Middle frontal gyrus (tissue), 1 donor: ENCODE measurements at regions not wholly inside any gene's neighbourhood (a gene's known extent, or its start where the extent isn't known, plus 50 kb on each side); places are given as distances from the start of the nearest gene placed in this dataset.
"Not testable (repeated sequence)": the region's sequence is repeated elsewhere in the genome, so short reads cannot be mapped to it uniquely, and the experiment has no call there.

Source experiments
- DNase-seq: peaks from one replicate; pipeline ENCODE4 v3.0.0-alpha.2; 2015; ENCODE audit warnings: low spot score; ENCODE audit errors: extremely low spot score

DNA sequence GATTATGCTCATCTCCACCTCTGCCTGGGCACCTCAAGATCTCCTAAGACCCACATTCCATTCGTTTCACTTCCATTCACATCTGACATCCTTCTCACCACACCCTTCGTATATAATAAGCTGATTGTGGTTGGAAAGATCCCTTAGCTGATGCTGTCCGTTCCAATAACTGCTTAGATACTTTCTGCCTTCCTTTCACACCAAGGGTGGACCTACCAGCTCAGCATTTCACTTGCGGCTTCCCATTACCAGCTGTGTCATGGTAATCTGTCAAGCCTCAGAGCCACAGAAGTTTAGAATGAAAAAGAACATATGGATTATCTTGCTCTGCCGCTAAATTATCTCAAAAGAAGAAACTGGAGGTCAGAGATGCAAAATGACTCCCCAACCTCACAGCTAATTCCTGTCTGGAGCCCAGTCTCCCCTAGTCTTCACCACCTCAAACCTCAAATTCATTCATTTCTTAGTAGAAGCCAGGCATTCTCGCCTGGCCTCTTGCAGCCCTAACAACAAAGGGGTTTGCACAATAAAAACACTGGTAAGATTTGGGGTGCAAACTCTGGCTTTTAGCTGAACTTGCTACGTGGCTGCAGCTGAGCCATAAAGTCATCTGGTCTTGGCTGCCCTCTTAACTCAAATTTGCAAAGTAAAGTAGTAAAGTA is 182.8 kb upstream of the HS3ST3A1 start:
- DNase-seq: no peak

DNA sequence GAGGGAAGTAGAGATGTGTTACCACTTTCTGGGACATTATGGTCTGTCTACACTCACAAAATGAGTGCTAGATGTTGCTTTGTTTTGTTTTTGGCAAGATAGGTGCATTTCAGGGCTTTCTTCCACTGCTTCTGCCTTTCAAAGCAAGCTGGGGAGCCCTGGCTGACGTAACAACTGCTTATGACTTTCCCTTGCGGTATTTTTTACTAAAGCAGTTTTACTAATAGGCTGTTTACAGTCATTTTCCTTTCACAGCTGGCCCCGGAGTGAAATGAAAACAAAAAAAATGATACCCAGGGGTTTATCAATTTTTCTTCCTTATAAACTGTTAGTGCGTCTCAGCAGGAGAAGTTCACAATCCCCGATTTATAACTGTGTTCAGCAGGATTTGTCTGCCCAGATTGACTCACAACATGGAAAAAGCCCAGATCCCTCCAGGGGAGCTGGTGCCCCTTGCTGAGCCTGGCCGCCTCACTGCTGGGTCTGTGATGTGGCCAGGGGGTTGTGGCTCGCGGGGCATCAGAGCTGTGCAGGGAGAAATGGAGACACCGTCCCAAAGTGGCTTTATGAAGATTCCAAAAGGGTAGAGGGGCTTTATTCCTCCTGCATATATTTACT is 184.4 kb upstream of the HS3ST3A1 start:
- no peak for DNase-seq

DNA sequence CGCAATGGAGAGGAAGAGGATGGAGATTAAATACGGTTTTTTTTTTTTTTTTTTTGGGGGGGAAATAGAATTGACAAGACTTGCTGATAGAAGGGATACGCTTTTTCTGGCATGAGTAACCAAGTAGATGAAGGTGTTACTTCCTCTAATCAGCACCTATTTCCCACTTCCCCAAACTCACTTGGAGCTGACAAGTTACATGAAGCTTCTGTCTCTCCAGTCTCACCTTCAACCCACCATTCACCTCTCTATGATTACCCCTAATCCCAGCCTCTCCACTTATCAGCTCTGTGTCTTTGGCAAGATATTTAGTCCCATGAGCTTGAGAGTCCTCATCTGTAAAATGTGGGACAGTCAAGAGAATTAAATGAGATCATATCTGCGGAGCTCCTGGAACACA is 185.9 kb upstream of the HS3ST3A1 start:
- no peak for DNase-seq

DNA sequence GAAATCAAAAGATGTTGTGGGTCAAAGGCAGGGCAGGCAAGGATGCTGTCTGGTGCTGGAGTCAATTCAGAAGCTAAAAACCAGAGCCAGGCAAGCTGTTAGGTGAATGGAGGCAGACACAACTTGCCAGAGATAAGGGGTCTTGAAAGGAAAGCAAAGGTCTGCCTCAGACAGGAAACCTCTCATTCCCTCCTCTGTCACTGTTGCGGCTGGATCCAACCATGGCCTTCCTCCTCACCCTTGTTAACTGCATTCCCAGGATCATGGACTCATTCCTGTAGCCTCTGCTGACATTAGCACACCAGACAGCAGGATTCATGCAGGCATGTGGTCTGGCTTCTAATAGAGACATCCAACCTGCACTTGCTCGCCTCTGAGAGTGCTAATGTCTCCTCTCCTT is 186.7 kb upstream of the HS3ST3A1 start:
- DNase-seq: no peak

DNA sequence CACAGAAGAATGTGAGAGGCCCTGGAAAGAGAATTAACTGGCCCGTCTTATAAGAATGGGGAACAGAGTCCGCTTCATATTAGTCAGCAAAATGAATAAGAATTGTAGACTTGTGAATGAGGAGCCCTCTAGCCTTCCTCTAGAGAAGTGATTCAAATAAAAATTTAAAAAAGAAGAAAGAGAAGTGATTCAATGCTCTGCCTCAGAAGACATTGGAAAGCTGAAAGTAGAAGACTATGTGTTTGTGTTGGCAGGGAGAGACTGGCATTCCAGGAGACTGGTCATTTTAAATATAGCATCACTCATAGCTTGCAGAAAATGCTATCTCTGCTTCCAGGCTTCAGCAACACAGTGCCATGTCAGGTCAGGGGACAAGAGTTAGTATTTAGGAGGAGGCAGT is 190.6 kb upstream of the HS3ST3A1 start:
- no peak for DNase-seq

DNA sequence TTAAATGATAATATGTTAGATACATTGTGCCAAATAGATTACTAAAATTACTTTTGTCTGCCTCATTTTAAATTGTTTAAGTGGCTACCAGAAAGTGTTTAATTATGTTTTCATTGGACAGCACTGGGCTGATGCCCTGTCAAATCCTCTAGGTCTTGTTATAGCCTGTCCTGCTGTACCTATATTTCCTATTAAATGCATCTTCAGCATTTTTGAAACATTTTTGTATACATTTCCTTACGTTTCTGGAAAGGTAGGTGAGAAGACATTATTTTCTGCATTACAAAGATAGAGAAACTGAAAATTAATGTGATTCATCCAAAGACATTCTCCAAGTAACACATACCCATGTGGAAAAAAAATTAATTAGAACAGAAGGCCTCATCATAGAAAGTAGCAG is 192.2 kb upstream of the HS3ST3A1 start:
- no peak for DNase-seq

DNA sequence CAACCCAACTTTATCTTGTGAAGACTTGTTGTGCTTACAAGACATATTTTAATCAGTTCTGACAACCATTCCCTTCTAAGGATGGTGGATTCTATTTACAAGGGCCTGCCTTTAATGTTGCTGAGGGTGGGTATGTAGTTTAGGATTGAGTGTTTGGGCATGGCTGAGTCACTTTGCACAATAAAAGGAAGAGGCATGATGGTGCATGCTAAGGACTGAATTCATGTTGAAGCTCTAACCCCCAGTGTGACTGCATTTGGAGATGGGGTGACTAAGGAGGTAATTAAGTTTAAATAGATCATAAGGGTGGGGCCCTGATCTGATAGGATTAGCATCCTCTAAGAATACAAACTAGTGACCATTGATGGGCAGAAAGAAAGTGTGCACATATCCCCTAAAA is 196.1 kb upstream of the HS3ST3A1 start:
- no peak for DNase-seq

DNA sequence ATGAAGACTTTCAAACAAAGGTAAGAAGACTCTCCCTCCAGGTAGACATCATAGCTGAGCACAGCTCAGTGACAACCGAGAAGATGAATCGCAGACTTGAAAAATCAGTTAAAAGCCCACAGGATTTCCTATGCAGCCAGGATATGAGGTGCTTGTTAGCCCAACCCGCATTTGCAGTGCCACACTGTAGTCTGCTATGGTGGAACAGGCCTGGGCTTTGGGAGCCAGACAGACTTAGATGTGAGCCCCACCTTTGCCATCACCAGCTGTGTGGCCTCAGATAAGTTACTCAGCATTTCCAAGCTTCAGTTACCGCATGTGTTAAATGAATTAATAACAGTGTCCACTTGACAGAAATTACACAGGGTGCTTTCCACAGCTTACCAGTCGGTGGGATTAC is 204.4 kb upstream of the HS3ST3A1 start:
- no peak for DNase-seq

DNA sequence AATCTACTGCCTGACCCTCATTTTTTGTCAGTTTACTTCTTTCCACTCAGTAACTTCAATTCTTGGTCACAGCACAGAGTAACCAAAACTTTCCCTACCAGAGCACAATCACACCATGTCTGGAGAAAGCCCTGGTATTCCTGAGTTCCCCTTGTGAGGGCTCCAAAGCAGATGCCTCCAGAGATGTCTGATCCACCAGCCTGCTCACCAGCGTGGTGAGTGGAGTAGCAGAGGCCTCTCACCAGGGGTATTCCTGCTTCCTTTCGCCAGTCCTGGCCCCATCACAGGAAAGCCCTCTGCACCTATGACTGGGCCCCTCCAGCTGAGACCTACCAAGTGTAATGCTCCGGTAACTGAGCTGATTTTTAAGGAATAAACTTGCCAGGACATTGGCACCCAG is 205.4 kb upstream of the HS3ST3A1 start:
- DNase-seq: no peak

DNA sequence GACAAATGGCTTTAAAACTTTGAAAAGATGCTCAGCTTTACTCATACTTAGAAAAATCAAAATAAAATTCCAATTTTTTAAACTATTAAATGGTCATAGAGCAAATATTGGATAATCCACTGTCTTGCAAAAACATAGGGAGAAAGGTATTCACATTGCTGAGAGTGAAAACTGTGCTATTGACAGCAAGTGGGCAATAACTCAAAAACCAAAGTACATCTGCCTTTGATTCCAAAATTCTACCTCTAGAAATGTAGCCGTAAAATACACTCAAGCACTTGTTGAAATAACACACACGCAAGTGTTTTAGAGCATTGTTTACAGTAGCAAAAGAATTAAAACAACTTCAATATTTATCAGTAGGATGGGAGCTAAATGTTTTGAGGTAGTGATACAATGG is 210.6 kb upstream of the HS3ST3A1 start:
- DNase-seq: no peak

DNA sequence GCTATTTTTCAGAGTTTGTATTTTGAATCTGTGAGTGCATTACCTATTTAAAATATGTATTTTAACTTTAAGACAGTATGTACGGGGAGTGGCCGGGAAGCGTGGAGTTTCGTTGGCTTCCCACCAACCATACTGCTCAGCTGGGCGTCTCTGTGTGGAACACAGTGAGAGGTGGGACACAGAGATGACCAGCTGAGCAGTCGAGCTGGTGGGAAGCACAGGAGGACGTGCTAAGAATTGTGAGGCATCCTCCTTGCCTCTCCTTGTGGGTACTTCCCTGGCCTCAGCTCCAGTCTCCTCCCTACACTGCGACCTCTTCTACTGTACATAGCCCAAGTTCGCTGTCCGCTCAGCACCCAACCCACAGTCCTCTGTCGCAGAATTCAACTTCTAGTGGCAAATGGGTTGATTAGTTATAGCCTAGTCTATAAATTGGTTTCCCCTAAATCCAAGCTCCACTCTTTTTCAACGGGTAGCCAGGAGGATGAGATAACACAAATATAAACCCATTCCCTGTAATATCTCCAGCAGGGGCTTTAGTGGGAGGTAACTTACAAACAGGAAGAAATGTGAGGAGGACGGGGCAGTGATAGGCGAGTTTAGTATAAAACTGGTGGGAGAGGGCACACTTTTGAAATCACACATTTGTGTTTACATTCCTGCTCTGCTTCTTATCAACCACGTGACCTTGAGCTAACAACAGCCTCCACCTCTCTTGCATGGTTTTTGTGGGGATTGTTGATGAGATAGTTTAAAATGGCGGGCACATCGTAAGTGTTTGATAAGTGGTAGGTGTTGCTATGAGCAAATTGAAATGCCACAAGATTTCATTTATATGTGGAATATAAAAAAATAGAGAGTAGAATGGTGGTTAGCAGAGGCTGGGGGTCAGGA is 211.9 kb upstream of the HS3ST3A1 start:
- no peak for DNase-seq

DNA sequence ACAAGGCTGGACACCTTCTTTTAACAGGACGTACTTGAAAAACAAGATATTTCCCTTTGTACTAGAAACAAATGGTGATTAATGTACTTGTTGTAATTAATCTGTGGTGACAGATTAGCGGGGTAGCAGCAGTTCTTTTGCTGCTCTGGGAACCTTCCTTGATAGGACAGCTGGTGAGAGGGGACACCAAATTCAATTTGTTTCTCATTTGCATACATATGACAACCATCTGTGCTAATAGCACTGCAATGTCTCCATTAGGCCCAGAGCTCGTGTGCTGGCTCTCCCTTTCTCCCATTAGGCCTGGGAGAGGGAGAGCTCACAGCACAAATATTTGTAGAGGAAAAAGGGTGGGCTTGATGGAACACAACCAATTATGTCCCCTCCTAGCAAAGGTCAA is 221.0 kb upstream of the HS3ST3A1 start:
- DNase-seq: no peak

DNA sequence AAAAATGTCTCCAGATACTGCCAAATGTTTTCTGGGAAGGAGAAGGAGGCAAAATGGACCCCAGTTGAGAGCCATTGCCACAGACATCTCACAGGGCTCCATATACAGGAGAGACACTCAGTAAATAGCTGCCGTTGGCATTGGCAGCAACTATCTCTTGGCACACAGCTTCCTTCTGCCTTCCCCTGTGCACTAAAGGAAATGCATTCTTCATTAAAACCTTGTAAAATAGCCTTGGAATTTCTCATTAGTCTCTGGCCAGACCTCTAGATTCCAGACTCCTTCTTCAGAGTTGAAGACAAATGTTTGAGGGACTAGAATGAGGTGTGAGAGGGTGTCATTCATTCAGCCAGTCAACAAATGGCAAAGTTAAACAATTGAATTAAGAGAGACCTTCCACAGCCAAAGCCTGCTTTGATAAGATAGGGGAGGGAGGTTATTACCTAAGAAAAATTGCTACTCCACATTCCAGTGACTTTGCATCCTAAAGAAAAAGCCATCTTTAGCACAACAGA is 223.9 kb upstream of the HS3ST3A1 start:
- DNase-seq: no peak

DNA sequence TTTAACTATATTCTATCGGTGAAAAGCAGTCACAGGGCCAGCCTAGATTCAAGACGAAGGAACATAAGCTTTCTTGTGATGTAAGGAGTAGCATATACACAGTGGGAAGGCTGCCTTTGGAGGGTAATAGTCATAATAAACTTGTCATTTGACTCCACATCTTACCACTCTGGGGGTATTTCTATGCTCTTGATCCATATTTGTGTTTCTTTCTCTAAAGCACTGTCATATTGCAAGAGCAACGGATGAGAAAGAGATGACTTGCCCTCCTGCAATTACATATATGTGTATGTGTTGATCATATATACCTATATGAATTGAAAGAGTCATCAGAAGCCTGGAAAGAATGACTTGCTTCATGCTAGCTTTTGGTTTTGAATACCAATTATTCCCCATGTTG is 225.4 kb upstream of the HS3ST3A1 start:
- no peak for DNase-seq

DNA sequence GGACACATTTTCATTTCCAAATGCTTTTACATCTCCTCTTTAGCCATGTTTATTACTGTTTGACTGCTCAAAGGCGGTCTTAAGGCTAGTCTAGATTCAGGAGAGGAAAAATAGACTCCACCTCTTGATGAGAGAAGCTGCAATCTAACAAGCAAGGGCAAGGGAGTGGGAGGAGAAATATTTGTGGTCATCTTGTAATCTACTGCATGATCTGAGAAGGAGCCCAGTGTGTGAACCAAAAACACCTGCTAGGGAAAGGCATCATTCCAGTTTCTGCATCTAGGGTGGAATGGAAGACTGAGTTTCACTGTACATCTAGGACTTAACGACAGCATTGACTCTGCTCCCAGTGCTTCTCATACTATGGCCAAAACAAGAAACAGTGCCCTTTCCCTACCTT is 232.2 kb upstream of the HS3ST3A1 start:
- DNase-seq: no peak

DNA sequence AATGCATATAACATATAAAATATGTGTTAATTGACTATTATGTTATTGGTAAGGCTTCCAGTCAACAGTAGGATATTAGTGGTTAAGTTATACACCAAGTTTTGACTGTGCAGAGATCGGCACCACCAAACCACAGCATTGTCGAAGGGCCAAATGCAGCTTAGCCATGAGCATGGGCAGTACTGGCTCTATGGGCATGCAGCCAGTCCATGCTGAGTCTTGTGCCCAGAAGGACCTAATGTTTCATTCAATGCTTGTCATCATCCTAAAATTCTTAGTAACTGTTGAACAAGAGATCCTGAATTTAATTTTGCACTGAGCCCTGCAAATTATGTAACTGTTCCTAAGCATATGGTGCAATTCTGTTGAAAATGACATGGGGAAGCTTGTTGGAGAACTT is 233.4 kb upstream of the HS3ST3A1 start:
- DNase-seq: no peak

DNA sequence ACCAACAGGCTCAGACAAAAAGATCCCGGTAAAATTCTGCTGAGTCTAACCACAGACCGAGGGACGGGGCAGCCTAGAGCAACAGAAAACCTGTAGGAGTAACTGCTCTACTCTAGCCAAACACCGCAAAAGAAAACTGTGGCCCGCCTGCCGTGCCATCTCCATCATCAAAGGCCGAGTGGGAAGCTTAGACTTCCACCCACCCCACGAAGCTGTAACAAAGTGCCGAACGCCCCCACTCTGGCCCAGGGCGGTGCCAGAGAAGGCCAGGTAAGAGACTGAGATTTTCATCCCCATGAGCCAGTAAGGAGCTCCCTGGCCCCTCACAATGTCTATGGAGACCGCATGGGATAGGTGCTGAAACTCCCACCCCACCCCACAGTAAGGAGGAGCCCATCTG is 231.9 kb upstream of the COX10 start:
- DNase-seq: no peak

DNA sequence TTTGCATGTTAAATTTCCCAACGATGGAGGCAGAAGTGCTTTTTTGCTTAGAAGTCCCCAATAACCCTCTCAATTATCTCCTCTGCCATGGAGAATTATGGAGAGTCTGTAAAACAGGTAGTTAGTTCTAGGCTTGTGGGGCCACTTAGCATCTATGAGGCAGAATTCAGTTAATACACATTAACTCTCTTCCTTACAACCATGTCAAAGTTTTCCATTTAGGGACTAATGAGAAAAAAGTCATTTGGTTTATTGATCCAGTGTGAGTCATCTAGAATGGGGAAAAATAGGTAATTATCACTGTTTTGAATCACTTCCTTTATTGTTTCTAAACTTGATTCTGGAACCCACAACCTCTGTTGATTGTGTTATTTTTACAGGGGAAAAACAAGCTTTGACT is 229.1 kb upstream of the COX10 start:
- no peak for DNase-seq

DNA sequence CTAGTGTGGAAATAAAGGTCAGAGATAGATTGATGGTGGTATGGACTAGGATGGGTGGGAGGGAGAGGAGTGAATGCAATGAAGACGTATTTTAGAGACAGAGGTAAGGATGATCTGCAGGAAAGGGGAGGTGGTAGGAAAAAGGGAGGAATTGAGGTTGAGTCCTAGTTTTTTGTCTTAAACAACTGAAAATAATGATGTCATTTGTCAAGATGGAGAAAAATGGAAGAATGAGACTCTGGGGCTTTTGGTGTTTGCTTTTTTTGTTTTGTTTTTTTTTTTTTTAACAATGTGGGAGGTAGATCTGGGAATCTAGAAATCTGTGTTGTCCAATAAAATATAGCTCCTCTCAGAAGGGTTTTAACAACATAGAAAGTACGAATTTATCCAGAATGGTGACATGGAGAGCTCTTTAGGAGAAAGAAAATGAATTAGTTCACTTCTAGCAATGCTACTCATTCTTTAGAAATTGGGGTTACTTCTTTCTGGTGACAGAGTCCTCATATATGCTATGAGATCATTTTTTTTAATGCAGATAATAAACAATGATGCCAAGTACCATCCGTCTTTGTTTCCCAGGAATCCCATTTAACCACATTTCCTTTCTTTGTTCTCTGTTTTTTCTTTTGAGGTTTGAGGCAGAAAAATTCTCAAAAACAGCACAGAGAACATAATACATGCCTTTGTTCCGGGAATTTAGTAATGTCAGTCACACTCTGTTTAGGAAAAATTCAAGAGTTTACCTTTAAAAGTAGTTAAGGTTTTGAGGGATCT is 225.3 kb upstream of the COX10 start:
- no peak for DNase-seq

DNA sequence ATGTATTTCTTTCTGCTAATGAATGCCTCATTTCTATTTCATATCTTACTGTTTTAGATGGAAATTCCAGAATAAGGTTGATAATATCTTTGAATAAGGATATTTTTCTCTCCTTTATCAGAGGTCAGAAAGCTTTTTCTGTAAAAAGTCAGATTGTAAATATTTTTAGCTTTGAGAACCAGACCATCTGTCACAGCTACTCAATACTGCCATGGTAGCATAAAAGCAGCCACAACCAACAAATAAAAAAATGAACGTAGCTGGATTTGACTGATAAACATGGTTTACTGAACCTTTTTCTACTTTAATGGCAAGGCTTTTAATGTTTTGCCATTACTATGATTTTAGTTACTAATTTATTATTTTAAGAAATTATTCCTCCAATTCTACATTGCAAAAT is 217.4 kb upstream of the COX10 start:
- DNase-seq: no peak

DNA sequence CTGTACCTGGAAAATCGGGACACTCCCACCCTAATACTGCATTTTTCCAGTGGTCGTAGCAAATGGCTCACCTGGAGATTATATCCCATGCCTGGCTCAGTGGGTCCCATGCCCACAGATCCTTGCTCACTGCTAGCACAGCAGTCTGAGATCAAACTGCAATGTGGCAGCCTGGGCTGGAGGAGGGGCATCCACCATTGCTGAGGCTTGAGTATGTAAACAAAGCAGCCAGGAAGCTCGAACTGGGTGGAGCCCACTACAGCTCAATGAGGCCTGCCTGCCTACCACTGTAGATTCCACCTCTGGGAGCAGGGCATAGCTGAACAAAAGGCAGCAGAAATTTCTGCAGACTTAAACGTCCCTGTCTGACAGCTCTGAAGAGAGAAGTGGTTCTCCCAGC is 213.6 kb upstream of the COX10 start:
- DNase-seq: not testable (repeated sequence)

DNA sequence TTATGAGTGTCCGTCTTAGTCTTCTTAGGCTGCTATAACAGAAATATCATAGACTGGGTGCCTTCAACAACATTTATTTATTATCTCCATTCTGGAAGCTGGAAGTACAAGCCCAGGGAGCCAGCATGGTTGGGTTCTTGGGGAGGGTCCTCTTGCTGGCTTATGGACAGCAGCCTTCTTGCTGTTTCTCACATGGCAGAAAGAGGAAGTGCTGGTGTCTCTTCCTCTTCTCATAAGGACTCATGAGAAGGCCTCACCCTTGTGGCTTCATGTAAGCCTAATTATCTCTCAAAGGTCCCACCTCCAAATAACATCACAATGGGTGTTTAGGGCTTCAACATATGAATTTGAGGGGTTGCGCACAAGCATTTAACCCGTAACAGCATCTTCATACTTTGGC is 207.0 kb upstream of the COX10 start:
- DNase-seq: no peak
